ENCODE measurements at regions not wholly inside any gene's neighbourhood (a gene's known extent, or its start where the extent isn't known, plus 50 kb on each side); places are given as distances from the start of the nearest gene placed in this dataset.
"Not testable (repeated sequence)": the region's sequence is repeated elsewhere in the genome, so short reads cannot be mapped to it uniquely, and the experiment has no call there.

- not testable (repeated sequence) for DNase-seq (ENCODE audit: low read depth)
Observed at GRCh38 chr18:60013148-60013547, 113.4 kb downstream of the PMAIP1 start.

GRCh38 chr18:60010984-60011383, 111.2 kb downstream of the PMAIP1 start:
- no peak for DNase-seq (ENCODE audit: low read depth)

- DNase-seq (ENCODE audit: low read depth), result no peak
Observed at GRCh38 chr18:60010513-60010912, 110.7 kb downstream of the PMAIP1 start.

- DNase-seq (ENCODE audit: low read depth), result no peak
Observed at GRCh38 chr18:60007661-60008060, 107.9 kb downstream of the PMAIP1 start.

GRCh38 chr18:60003610-60004185, 103.9 kb downstream of the PMAIP1 start:
- DNase-seq (ENCODE audit: low read depth), result no peak

- DNase-seq (ENCODE audit: low read depth), result no peak
Observed at GRCh38 chr18:59996370-59996966, 96.7 kb downstream of the PMAIP1 start.

DNA sequence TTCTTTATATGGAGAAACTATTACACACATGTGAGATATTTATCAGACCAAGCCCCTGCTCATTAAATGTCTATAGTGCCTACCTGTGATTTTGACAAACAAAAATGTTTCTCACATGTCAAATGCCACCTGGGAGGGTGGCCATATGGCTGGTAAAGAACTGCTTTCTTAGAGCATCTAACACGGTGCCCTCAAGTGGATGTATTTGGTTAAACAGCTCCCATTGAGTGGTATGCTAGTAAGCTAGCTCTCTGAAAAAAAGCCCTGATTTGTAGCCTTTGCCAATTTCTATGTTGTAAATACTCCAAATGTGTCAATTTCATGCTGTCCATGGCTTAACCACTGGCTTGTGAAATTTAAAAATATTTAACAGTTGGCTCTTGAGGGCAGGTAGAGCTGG, 94.6 kb downstream of the PMAIP1 start:
- DNase-seq (ENCODE audit: low read depth), result no peak

DNA sequence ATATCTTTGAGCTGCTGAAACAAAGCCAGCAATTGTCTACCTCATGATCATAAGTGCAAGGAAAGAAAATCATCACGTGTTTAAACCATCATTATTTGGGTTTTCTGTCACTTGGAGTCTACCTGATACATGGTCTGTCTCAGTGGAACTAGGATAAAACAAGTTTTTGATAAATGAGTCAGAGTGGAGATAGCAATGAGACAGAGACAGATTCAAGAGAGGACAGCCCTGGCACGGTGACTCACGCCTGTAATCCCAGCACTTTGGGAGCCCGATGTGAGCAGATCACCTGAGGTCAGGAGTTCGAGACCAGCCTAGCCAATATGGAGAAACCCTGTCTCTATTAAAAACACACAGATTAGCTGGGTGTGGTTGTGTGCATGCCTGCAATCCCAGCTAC, 93.8 kb downstream of the PMAIP1 start:
- DNase-seq (ENCODE audit: low read depth), result no peak

- no peak for DNase-seq (ENCODE audit: low read depth)
Observed at GRCh38 chr18:59990121-59990823, 90.5 kb downstream of the PMAIP1 start.

DNA sequence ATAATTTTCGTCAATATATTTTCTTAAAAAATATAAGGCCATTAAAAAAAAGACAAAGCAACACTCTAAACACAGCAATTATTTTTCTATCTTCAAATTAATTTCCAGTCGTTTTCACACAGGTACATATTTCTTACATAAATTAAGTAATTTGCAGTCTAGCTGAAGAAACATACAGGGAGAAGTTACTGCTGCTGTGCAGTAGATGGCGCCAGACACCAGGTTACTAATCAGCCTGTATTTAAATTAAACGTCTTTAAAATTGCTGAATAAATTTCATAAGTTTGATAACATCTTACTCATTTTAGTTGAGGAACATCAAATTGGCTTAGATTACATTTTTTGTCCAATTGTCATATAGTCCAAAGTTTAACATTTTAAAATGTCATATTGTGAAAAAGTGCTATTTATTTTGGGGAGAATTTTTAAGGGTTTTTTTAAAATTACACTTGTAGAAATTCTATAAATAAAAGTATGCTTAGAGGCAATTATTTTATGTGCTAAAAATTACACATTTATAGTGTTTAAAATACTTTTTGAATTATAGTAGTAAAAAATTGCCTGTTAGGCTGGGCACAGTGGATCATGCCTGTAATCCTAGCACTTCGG, 88.4 kb downstream of the PMAIP1 start:
- DNase-seq (ENCODE audit: low read depth), result peak; percentile 19

GRCh38 chr18:59987102-59987501, 87.3 kb downstream of the PMAIP1 start:
- DNase-seq (ENCODE audit: low read depth), result no peak

- DNase-seq (ENCODE audit: low read depth), result no peak
Observed at GRCh38 chr18:59986139-59986538, 86.3 kb downstream of the PMAIP1 start.

DNA sequence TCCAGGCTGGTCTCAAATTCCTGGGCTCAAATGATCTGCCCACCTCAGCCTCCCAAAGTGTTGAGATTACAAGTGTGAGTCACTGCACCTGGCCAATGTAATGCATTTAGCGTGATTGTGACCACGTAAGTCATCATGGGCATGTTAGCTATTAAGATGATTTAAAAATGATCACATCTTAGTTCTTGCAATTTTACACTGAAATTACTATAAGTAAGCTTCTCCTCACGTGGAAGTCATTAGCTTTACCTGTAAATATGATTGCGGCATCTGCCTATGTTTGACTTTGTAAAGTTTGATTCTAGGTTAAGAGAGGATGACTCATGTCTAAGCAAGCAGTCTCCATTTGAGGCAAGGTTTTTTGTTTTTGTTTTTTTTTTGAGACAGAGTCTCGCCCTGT, 85.5 kb downstream of the PMAIP1 start:
- DNase-seq (ENCODE audit: low read depth), result no peak

DNA sequence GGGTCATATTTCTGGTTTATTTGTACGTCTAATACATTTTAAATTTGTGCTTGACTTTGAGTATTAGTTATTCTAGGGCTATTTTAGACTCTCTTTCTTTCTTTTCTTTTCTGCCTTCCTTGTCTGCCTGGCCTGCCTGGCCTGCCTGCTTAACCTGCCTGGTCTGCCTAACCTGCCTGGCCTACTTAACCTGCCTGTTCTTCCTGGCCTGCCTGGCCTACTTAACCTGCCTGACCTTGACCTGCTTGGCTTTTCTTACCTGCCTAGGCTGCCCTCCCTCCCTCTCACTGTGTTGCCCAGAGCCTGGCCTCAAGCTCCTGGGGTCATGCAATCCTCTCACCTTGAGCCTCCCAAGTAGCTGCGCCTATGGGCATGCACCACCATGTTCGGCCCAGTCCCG, 83.7 kb downstream of the PMAIP1 start:
- DNase-seq (ENCODE audit: low read depth), result no peak

- DNase-seq (ENCODE audit: low read depth), result no peak
Observed at GRCh38 chr18:59980188-59980637, 80.4 kb downstream of the PMAIP1 start.

GRCh38 chr18:59971871-59972428, 72.2 kb downstream of the PMAIP1 start:
- no peak for DNase-seq (ENCODE audit: low read depth)

GRCh38 chr18:59971144-59971543, 71.3 kb downstream of the PMAIP1 start:
- DNase-seq (ENCODE audit: low read depth), result not testable (repeated sequence)

DNA sequence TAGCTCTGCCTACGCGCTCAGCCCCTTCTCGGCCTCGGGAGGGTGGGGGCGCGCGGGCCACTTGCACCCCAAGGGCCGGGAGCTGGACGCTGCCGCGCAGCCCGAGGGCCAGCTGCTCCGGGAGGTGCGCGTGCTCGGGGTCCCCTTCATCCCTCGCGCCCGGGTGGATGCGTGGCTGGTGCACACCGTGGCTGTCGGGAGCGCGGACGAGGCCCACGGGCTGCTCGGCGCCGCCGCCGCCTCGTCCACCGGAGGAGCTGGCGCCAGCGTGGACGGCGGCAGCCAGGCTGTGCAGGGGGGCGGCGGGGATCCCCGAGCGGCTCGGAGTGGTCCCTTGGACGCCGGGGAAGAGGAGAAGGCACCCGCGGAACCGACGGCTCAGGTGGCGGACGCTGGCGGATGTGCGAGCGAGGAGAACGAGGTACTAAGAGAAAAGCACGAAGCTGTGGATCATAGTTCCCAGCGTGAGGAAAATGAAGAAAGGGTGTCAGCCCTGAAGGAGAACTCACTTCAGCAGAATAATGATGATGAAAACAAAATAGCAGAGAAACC, 69.8 kb downstream of the PMAIP1 start:
- DNase-seq (ENCODE audit: low read depth), result not testable (repeated sequence)

DNA sequence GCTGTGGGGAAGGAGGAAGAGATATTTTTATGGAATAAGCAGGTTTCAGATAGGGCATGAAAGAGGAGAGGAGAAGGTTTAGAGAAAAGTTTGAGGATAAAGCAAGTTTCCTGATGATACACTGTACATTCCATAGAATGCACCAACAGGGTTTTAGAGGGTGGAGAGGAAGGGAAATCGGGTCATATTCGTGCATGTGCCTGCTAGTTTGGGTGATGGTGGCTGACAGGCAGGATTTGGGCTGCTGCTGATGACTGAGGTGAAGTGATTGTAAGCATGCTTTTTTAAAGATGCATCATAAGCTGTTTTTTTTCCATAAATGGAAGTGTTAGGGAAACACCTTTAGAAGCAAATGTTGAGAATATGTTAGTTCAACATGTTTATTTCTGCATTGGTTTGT, 68.8 kb downstream of the PMAIP1 start:
- no peak for DNase-seq (ENCODE audit: low read depth)

GRCh38 chr18:59967878-59968277, 68.1 kb downstream of the PMAIP1 start:
- no peak for DNase-seq (ENCODE audit: low read depth)

- DNase-seq (ENCODE audit: low read depth), result no peak
Observed at GRCh38 chr18:59966913-59967312, 67.1 kb downstream of the PMAIP1 start.

GRCh38 chr18:59963229-59963628, 63.4 kb downstream of the PMAIP1 start:
- DNase-seq (ENCODE audit: low read depth), result no peak
